ENCODE measurements at regions not wholly inside any gene's neighbourhood (a gene's known extent, or its start where the extent isn't known, plus 50 kb on each side); places are given as distances from the start of the nearest gene placed in this dataset.

DNA sequence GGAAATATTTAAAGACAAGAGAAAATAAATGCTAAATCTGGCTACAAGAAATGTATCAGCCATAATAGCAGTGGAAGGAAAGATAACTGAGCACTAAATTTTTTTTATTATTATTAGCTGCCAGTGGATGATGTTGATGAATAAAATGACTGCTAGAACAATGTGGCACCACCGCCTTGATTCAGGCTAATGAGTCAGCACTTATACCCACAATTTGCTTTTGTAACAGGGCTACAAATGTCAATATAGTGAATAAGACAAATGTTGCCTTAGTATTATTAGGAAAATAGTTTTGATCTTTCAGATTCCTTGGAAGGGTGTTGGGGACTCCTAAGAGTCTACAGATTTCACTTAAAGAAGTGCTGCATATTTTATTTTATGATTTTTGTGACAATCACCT is 555.2 kb upstream of the GRAMD2B start:
- ATAC-seq (no peak), DNase-seq (ENCODE audit: low read depth, low spot score) (no peak), FAIRE-seq (no peak)
- Histone ChIP-seq H4K20me1 (ENCODE audit: control insufficient read depth, insufficient read depth) (no peaks in the 10 kb centered on the region), H3K9ac (ENCODE audit: control insufficient read depth, insufficient read depth, low read length) (no peak overlapping the region), H2AFZ (ENCODE audit: control insufficient read depth, low read depth, low read length) (no peak overlapping the region), H3K79me2 (ENCODE audit: control insufficient read depth, insufficient read depth, low read length) (no peaks in the 10 kb centered on the region), H3K4me1 (ENCODE audit: control insufficient read depth, insufficient read depth, low read length) (no peaks in the 10 kb centered on the region), H3K9me3 (replicated peaks; ENCODE audit: control insufficient read depth, insufficient read depth, low read length) (no peaks in the 10 kb centered on the region), H3K36me3 (ENCODE audit: control insufficient read depth in 2 of 2, insufficient read depth in 2 of 2, low read length in 1 of 2) (no peaks in the 10 kb centered on the region), H3K27ac (ENCODE audit: control insufficient read depth, insufficient read depth) (no peak overlapping the region), H3K4me3 (no peak overlapping the region), H3K4me2 (ENCODE audit: control insufficient read depth, insufficient read depth) (no peak overlapping the region), H3K27me3 (replicated peaks in 1 of 2; ENCODE audit: control insufficient read depth in 2 of 2, insufficient read depth in 2 of 2, low read length in 1 of 2) (no peaks in the 10 kb centered on the region)
- in situ Hi-C loops (cut with MboI): no loop called here
- WGBS (ENCODE audit: insufficient coverage, insufficient replicate concordance, low lambda C conversion rate, missing lambda C conversion rate): 0% methylated on average over 1 of the region's 1 CpG
- intact Hi-C loops (cut with micrococcal nuclease; ENCODE audit: unreplicated experiment): no loop called here
- ChIA-PET CTCF (no interaction called here), RAD21 (ENCODE audit: unreplicated experiment) (no interaction called here), POLR2A (no interaction called here), SMC1A (ENCODE audit: uncharacterized antibody, unreplicated experiment) (interaction anchor here (0.6 kb wide), 1 partner anchor 240 kb away, joined by 3 read pairs; no protein-coding TSS in a partner anchor)
- TF ChIP-seq ETV6 (conservative IDR thresholded peaks at IDR 0.05 in 1 of 2, IDR thresholded peaks at IDR 0.05 in 1 of 2; ENCODE audit: borderline replicate concordance in 1 of 2, low read depth in 1 of 2) (no peak), RBBP5 (conservative IDR thresholded peaks at IDR 0.05) (no peak), CUX1 (IDR thresholded peaks at IDR 0.05; ENCODE audit: insufficient replicate concordance, low read depth, low read length) (no peak), CEBPB (IDR thresholded peaks at IDR 0.05; ENCODE audit: borderline replicate concordance in 1 of 2, low read depth in 2 of 2, low read length in 2 of 2) (no peak), CHD1 (IDR thresholded peaks at IDR 0.05; ENCODE audit: low read depth, low read length) (no peak), NR2C1 (IDR thresholded peaks at IDR 0.05) (no peak)
- BruUV-seq (replicated peaks): no TSS peak

Measured in GM12878 (cell line).